ENCODE measurements at regions not wholly inside any gene's neighbourhood (a gene's known extent, or its start where the extent isn't known, plus 50 kb on each side); places are given as distances from the start of the nearest gene placed in this dataset.

GRCh38 chr5:85345818-85346217 lies 961.1 kb upstream of the EDIL3 start:
- no peaks in the 10 kb centered on the region for H3K4me1 ChIP-seq (replicated peaks in 1 of 4; ENCODE audit: control insufficient read depth in 3 of 4, insufficient read depth in 4 of 4, low read length in 3 of 4)
- no peak overlapping the region for H3K4me2 ChIP-seq (ENCODE audit: insufficient read depth in 1 of 2, low read depth in 2 of 2, low read length in 2 of 2)
- no peaks in the 10 kb centered on the region for H3K79me1 ChIP-seq (ENCODE audit: low read depth, low read length)
- H3K27ac ChIP-seq (ENCODE audit: low read depth, low read length), result no peak overlapping the region
- ChIA-PET POLR2A (ENCODE audit: partially characterized antibody) (no interaction called here), CTCF (ENCODE audit: partially characterized antibody) (no interaction called here)
- no peak overlapping the region for H3K14ac ChIP-seq (ENCODE audit: insufficient read length)
- H4K8ac ChIP-seq (ENCODE audit: extremely low read depth, insufficient read depth, low read length), result no peak overlapping the region
- H3K9me3 ChIP-seq (ENCODE audit: insufficient read depth in 2 of 2, low read depth in 1 of 2, low read length in 1 of 2), result no peaks in the 10 kb centered on the region
- H4K20me1 ChIP-seq (replicated peaks in 1 of 2; ENCODE audit: control insufficient read depth in 1 of 2, insufficient read depth in 2 of 2, low read length in 2 of 2), result no peaks in the 10 kb centered on the region
- H2BK120ac ChIP-seq (replicated peaks; ENCODE audit: low read depth, low read length), result no peak overlapping the region
- H2BK5ac ChIP-seq (ENCODE audit: low read depth, low read length), result no peak overlapping the region
- no peak overlapping the region for H2BK15ac ChIP-seq (ENCODE audit: low read length)
- no peaks in the 10 kb centered on the region for H3K79me2 ChIP-seq (ENCODE audit: control insufficient read depth in 1 of 2, insufficient read depth in 2 of 2, low read length in 2 of 2)
- H4K5ac ChIP-seq (ENCODE audit: insufficient read length, low read depth, low read length), result no peak overlapping the region
- no peaks in the 10 kb centered on the region for H3K36me3 ChIP-seq (ENCODE audit: control insufficient read depth in 2 of 4, insufficient read depth in 4 of 4, low read length in 3 of 4)
- no peak overlapping the region for H2AFZ ChIP-seq (ENCODE audit: low read length)
- no peak overlapping the region for H3K56ac ChIP-seq (replicated peaks; ENCODE audit: insufficient read length, low read depth, low read length)
- DNase-seq (ENCODE audit: low read depth in 1 of 2, low spot score in 2 of 2), result no peak
- TF ChIP-seq SIRT6 (IDR thresholded peaks at IDR 0.05; ENCODE audit: low read length) (no peak), CTBP2 (IDR thresholded peaks at IDR 0.05; ENCODE audit: borderline replicate concordance, insufficient read depth, insufficient read length, low read length) (no peak), CHD2 (IDR thresholded peaks at IDR 0.05; ENCODE audit: low read length) (no peak), RNF2 (IDR thresholded peaks at IDR 0.05; ENCODE audit: borderline replicate concordance, low read depth, low read length, missing control alignments, poor library complexity, severe bottlenecking) (no peak), SUZ12 (IDR thresholded peaks at IDR 0.05; ENCODE audit: low read length) (no peak)
- H2BK12ac ChIP-seq (ENCODE audit: low read depth, low read length), result no peak overlapping the region
- H3K4me3 ChIP-seq (ENCODE audit: extremely low read depth in 1 of 4, insufficient read depth in 2 of 4, low read depth in 3 of 4, low read length in 4 of 4), result no peak overlapping the region
- H3K23ac ChIP-seq (ENCODE audit: insufficient read length), result no peak overlapping the region
- H3K27me3 ChIP-seq (replicated peaks in 1 of 4; ENCODE audit: control insufficient read depth in 3 of 4, extremely low read depth in 1 of 4, insufficient read depth in 3 of 4, low read length in 3 of 4), result no peaks in the 10 kb centered on the region
- no peak overlapping the region for H2BK20ac ChIP-seq (ENCODE audit: low read length)
- no peaks in the 10 kb centered on the region for H3K23me2 ChIP-seq (ENCODE audit: low read depth, low read length)
- no peak overlapping the region for H3K18ac ChIP-seq (ENCODE audit: extremely low read depth, low read length)
- no peak overlapping the region for H4K91ac ChIP-seq (replicated peaks; ENCODE audit: insufficient read length, low read length)
- no peak overlapping the region for H3K9ac ChIP-seq (replicated peaks in 1 of 4; ENCODE audit: extremely low read depth in 1 of 4, low read depth in 3 of 4, low read length in 3 of 4)
- H3K4ac ChIP-seq (replicated peaks; ENCODE audit: insufficient read length, low read depth, low read length), result no peak overlapping the region
- FAIRE-seq, result no peak
- no peak overlapping the region for H2AK5ac ChIP-seq (ENCODE audit: low read depth, low read length)
- 89% methylated on average over 2 of the region's 2 CpGs; no CpG with 5 or more reads in 1 of the 2 experiments for WGBS, 2 experiments (ENCODE audit: extremely low coverage in 1 of 2, insufficient coverage in 1 of 2, insufficient read length in 1 of 2, insufficient replicate concordance in 2 of 2, low coverage in 1 of 2, low lambda C conversion rate in 2 of 2, missing lambda C conversion rate in 1 of 2)

Measured in H1 (cell line).